Nephron (organoid): ENCODE measurements at regions not wholly inside any gene's neighbourhood (a gene's known extent, or its start where the extent isn't known, plus 50 kb on each side); places are given as distances from the start of the nearest gene placed in this dataset.

Source experiments
- H3K27ac Mint-ChIP-seq, 3 experiments: 2 replicates each; pipeline ENCODE4 v1.8.0; 2020; ENCODE audit warnings: mixed read lengths in 3 of 3, mild to moderate bottlenecking in 2 of 3, moderate library complexity in 1 of 3
- H3K27me3 Mint-ChIP-seq: 2 replicates; pipeline ENCODE4 v1.8.0; 2021; ENCODE audit warnings: low read depth, mild to moderate bottlenecking, moderate library complexity, mixed read lengths
- H3K36me3 Mint-ChIP-seq: 2 replicates; pipeline ENCODE4 v1.8.0; 2020; ENCODE audit warnings: low read depth, mixed read lengths
- H3K4me1 Mint-ChIP-seq: 2 replicates; pipeline ENCODE4 v1.8.0; 2020; ENCODE audit warnings: mixed read lengths
- H3K4me3 Mint-ChIP-seq, 3 experiments: 2 replicates each; pipeline ENCODE4 v1.8.0; 2020; ENCODE audit warnings: mild to moderate bottlenecking in 3 of 3, mixed read lengths in 3 of 3, moderate library complexity in 2 of 3
- H3K9me3 Mint-ChIP-seq: 2 replicates; pipeline ENCODE4 v1.8.0; 2020; ENCODE audit warnings: mixed read lengths
- CTCF ChIP-seq, 3 experiments: fragments of 200-600 bp; sonication (generic); IDR thresholded peaks; one replicate each; pipeline ENCODE4 v1.5.0; 2021; ENCODE audit warnings: antibody characterized with exemption in 3 of 3; ENCODE audit not compliant: unreplicated experiment in 3 of 3

- peaks cover 3% of the 10 kb centered on the region for H3K27me3 Mint-ChIP-seq
- no peaks in the 10 kb centered on the region for H3K4me1 Mint-ChIP-seq
- H3K4me3 Mint-ChIP-seq = no peak overlapping the region
Measured at GRCh38 chr14:38629412-38629811, 373.5 kb upstream of the CLEC14A start.

GRCh38 chr14:38627163-38627562 is 371.3 kb upstream of the CLEC14A start:
- TF ChIP-seq CTCF (IDR thresholded peaks at IDR 0.05; ENCODE audit: unreplicated experiment in 3 of 3) = no peak
- Mint-ChIP-seq H3K27me3 (peaks cover 3% of the 10 kb centered on the region), H3K4me1 (no peaks in the 10 kb centered on the region), H3K27ac (no peak overlapping the region), H3K4me3 (no peak overlapping the region), H3K9me3 (peaks cover 12% of the 10 kb centered on the region), H3K36me3 (no peaks in the 10 kb centered on the region)

More at GRCh38 chr14:38629412-38629811, 373.5 kb upstream of the CLEC14A start:
- no peak overlapping the region for H3K27ac Mint-ChIP-seq
- H3K9me3 Mint-ChIP-seq = peaks cover 26% of the 10 kb centered on the region
- H3K36me3 Mint-ChIP-seq = no peaks in the 10 kb centered on the region
- no peak for TF ChIP-seq CTCF (IDR thresholded peaks at IDR 0.05; ENCODE audit: unreplicated experiment in 3 of 3)

GRCh38 chr14:38623661-38624060 is 367.8 kb upstream of the CLEC14A start:
- H3K36me3 Mint-ChIP-seq = no peaks in the 10 kb centered on the region
- TF ChIP-seq CTCF (IDR thresholded peaks at IDR 0.05; ENCODE audit: unreplicated experiment in 3 of 3) = no peak
- H3K4me1 Mint-ChIP-seq = no peaks in the 10 kb centered on the region
- peaks cover 5% of the 10 kb centered on the region for H3K9me3 Mint-ChIP-seq
- H3K27me3 Mint-ChIP-seq = peaks cover 1% of the 10 kb centered on the region
- H3K27ac Mint-ChIP-seq = no peak overlapping the region
- H3K4me3 Mint-ChIP-seq = no peak overlapping the region

- no peak overlapping the region for H3K4me3 Mint-ChIP-seq
- no peaks in the 10 kb centered on the region for H3K27me3 Mint-ChIP-seq
- no peaks in the 10 kb centered on the region for H3K9me3 Mint-ChIP-seq
- no peak overlapping the region for H3K27ac Mint-ChIP-seq
- no peaks in the 10 kb centered on the region for H3K36me3 Mint-ChIP-seq
- H3K4me1 Mint-ChIP-seq = no peaks in the 10 kb centered on the region
- no peak for TF ChIP-seq CTCF (IDR thresholded peaks at IDR 0.05; ENCODE audit: unreplicated experiment in 3 of 3)
Measured at GRCh38 chr14:38618514-38618913, 362.6 kb upstream of the CLEC14A start.

GRCh38 chr14:38616959-38617358 is 361.1 kb upstream of the CLEC14A start:
- Mint-ChIP-seq H3K27ac (no peak overlapping the region), H3K4me3 (no peak overlapping the region), H3K4me1 (no peaks in the 10 kb centered on the region), H3K36me3 (no peaks in the 10 kb centered on the region), H3K27me3 (no peaks in the 10 kb centered on the region), H3K9me3 (no peaks in the 10 kb centered on the region)
- TF ChIP-seq CTCF (IDR thresholded peaks at IDR 0.05; ENCODE audit: unreplicated experiment in 3 of 3) = no peak

- no peak for TF ChIP-seq CTCF (IDR thresholded peaks at IDR 0.05; ENCODE audit: unreplicated experiment in 3 of 3)
- Mint-ChIP-seq H3K9me3 (no peaks in the 10 kb centered on the region), H3K4me3 (no peak overlapping the region), H3K27me3 (no peaks in the 10 kb centered on the region), H3K4me1 (no peaks in the 10 kb centered on the region), H3K27ac (no peak overlapping the region), H3K36me3 (no peaks in the 10 kb centered on the region)
Measured at GRCh38 chr14:38611928-38612327, 356.0 kb upstream of the CLEC14A start.
